Neural crest cell (in vitro differentiated cells): ENCODE measurements at regions not wholly inside any gene's neighbourhood (a gene's known extent, or its start where the extent isn't known, plus 50 kb on each side); places are given as distances from the start of the nearest gene placed in this dataset.

Experiments used
- DNase-seq: peaks from one replicate; pipeline ENCODE4 v3.0.0; 2021; ENCODE audit warnings: low read depth, mixed read lengths, low spot score
- H3K27ac Mint-ChIP-seq: one replicate; pipeline ENCODE4 v1.8.0; 2021; ENCODE audit warnings: mild to moderate bottlenecking, mixed read lengths; ENCODE audit not compliant: unreplicated experiment
- H3K27me3 Mint-ChIP-seq: 2 replicates; pipeline ENCODE4 v1.8.0; 2021; ENCODE audit warnings: low read depth, mild to moderate bottlenecking, mixed read lengths
- H3K36me3 Mint-ChIP-seq: 2 replicates; pipeline ENCODE4 v1.8.0; 2021; ENCODE audit warnings: low read depth, mild to moderate bottlenecking, mixed read lengths
- H3K4me1 Mint-ChIP-seq: 2 replicates; pipeline ENCODE4 v1.8.0; 2021; ENCODE audit warnings: mixed read lengths
- H3K4me3 Mint-ChIP-seq: one replicate; pipeline ENCODE4 v1.8.0; 2021; ENCODE audit warnings: mild to moderate bottlenecking, mixed read lengths
- H3K9me3 Mint-ChIP-seq: 2 replicates; pipeline ENCODE4 v1.8.0; 2021; ENCODE audit warnings: mixed read lengths
- CTCF ChIP-seq: fragments of 200-600 bp; sonication (generic); conservative IDR thresholded peaks from 2 replicates; pipeline ENCODE4 v1.5.0; 2021; ENCODE audit warnings: antibody characterized with exemption, mild to moderate bottlenecking

GRCh38 chr1:106793651-106794050, 262.8 kb upstream of the PRMT6 start:
- H3K4me1 Mint-ChIP-seq = no peaks in the 10 kb centered on the region
- H3K36me3 Mint-ChIP-seq = no peaks in the 10 kb centered on the region
- H3K27ac Mint-ChIP-seq = no peak overlapping the region
- no peak overlapping the region for H3K4me3 Mint-ChIP-seq
- H3K27me3 Mint-ChIP-seq = no peaks in the 10 kb centered on the region
- TF ChIP-seq CTCF = no peak
- no peaks in the 10 kb centered on the region for H3K9me3 Mint-ChIP-seq
- no peak for DNase-seq

GRCh38 chr1:106798991-106799390, 257.5 kb upstream of the PRMT6 start:
- Mint-ChIP-seq H3K36me3 (no peaks in the 10 kb centered on the region), H3K27ac (no peak overlapping the region), H3K4me1 (no peaks in the 10 kb centered on the region), H3K4me3 (no peak overlapping the region), H3K9me3 (peaks cover 6% of the 10 kb centered on the region), H3K27me3 (no peaks in the 10 kb centered on the region)
- DNase-seq = no peak
- TF ChIP-seq CTCF = no peak

GRCh38 chr1:106802181-106802580, 254.3 kb upstream of the PRMT6 start:
- H3K9me3 Mint-ChIP-seq = peaks cover 6% of the 10 kb centered on the region
- H3K36me3 Mint-ChIP-seq = no peaks in the 10 kb centered on the region
- no peak for TF ChIP-seq CTCF
- no peak overlapping the region for H3K27ac Mint-ChIP-seq
- H3K4me3 Mint-ChIP-seq = no peak overlapping the region
- DNase-seq = no peak
- no peaks in the 10 kb centered on the region for H3K4me1 Mint-ChIP-seq
- H3K27me3 Mint-ChIP-seq = no peaks in the 10 kb centered on the region

GRCh38 chr1:106814418-106814817, 242.1 kb upstream of the PRMT6 start:
- no peak for TF ChIP-seq CTCF
- no peaks in the 10 kb centered on the region for H3K4me1 Mint-ChIP-seq
- H3K36me3 Mint-ChIP-seq = peaks cover 6% of the 10 kb centered on the region
- H3K27ac Mint-ChIP-seq = no peak overlapping the region
- H3K4me3 Mint-ChIP-seq = no peak overlapping the region
- peaks cover 2% of the 10 kb centered on the region for H3K27me3 Mint-ChIP-seq
- no peak for DNase-seq
- H3K9me3 Mint-ChIP-seq = peaks cover 8% of the 10 kb centered on the region

- Mint-ChIP-seq H3K4me1 (no peaks in the 10 kb centered on the region), H3K27me3 (peaks cover 2% of the 10 kb centered on the region), H3K9me3 (peaks cover under 1% of the 10 kb centered on the region), H3K36me3 (no peaks in the 10 kb centered on the region), H3K4me3 (no peak overlapping the region), H3K27ac (no peak overlapping the region)
- no peak for TF ChIP-seq CTCF
- no peak for DNase-seq
Observed at GRCh38 chr1:106817575-106817974, 238.9 kb upstream of the PRMT6 start.

GRCh38 chr1:106831511-106831910, 225.0 kb upstream of the PRMT6 start:
- H3K9me3 Mint-ChIP-seq = peaks cover 6% of the 10 kb centered on the region
- TF ChIP-seq CTCF = no peak
- H3K36me3 Mint-ChIP-seq = no peaks in the 10 kb centered on the region
- H3K27me3 Mint-ChIP-seq = no peaks in the 10 kb centered on the region
- no peak for DNase-seq
- H3K4me1 Mint-ChIP-seq = no peaks in the 10 kb centered on the region
- H3K4me3 Mint-ChIP-seq = no peak overlapping the region
- no peak overlapping the region for H3K27ac Mint-ChIP-seq
